ENCODE measurements at regions not wholly inside any gene's neighbourhood (a gene's known extent, or its start where the extent isn't known, plus 50 kb on each side); places are given as distances from the start of the nearest gene placed in this dataset.
A peak's percentile ranks its signal among the peaks of the same experiment; 100 is the strongest.

GRCh38 chr10:37710831-37711616 lies 146.4 kb downstream of the ZNF248 start:
- Histone ChIP-seq H3K4me3 (no peak overlapping the region), H3K27ac (no peak overlapping the region), H3K36me3 (no peaks in the 10 kb centered on the region), H3K27me3 (no peaks in the 10 kb centered on the region), H3K4me1 (no peaks in the 10 kb centered on the region), H3K9me3 (peaks cover 0 to 4% (median 0%) of the 10 kb centered on the region in 4 donors)
- TF ChIP-seq EP300 (IDR thresholded peaks at IDR 0.05), result no peak
- no peak for TF ChIP-seq POLR2A (IDR thresholded peaks at IDR 0.05)
- TF ChIP-seq POLR2AphosphoS5 (IDR thresholded peaks at IDR 0.05), result no peak
- ATAC-seq (ENCODE audit: low FRiP score in 2 of 2) (peak in 1 of 2 donors; percentile 22), DNase-seq (no peak)
- 75 to 93% methylated on average over 2 to 4 of the region's 7 CpGs for WGBS, 2 donors

DNA sequence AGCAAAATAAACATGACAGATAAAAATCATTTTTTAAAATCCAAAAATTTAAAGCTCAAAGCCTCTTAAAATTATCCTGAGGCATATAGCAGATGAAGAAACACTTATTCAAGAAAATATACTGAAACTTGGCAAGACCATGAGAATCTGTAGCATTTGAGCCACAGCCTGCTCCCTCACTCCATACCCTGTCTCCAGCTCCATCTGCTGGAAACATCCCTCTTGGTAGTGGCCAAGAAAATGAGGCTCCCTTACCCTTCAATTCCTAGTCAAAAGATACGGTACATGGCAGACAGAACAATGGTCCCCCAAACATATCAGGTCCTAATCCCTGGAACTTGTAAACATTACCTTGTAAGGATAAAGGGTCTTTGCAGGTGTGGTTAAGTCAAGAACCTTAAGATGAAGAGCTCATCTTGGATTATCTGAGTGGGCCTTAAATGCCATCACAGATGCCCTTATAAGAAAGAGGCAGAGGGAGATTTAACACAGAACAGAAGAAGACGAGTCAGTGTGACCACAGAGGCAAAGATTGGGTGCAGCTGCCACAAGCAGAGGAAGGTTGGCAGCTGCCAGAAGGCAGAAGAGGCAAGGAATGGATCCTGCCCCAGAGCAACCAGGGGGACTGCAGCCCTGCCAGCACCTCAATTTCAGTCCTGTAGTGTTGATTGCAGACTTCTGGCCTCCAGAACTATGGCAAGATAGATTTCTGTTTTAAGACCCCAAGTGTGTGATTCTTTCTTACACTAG lies 149.4 kb downstream of the ZNF248 start:
- ATAC-seq (ENCODE audit: low FRiP score in 2 of 2) (no peak), DNase-seq (no peak)
- TF ChIP-seq POLR2A (IDR thresholded peaks at IDR 0.05) (no peak), POLR2AphosphoS5 (IDR thresholded peaks at IDR 0.05) (no peak), CTCF (IDR thresholded peaks at IDR 0.05) (no peak), EP300 (IDR thresholded peaks at IDR 0.05) (no peak)
- Histone ChIP-seq H3K27ac (no peak overlapping the region), H3K4me1 (no peaks in the 10 kb centered on the region), H3K27me3 (no peaks in the 10 kb centered on the region), H3K36me3 (no peaks in the 10 kb centered on the region), H3K9me3 (peaks cover 0 to 10% (median 0%) of the 10 kb centered on the region in 4 donors), H3K4me3 (no peak overlapping the region)
- 52 to 66% methylated on average over 2 of the region's 2 CpGs for WGBS, 2 donors

DNA sequence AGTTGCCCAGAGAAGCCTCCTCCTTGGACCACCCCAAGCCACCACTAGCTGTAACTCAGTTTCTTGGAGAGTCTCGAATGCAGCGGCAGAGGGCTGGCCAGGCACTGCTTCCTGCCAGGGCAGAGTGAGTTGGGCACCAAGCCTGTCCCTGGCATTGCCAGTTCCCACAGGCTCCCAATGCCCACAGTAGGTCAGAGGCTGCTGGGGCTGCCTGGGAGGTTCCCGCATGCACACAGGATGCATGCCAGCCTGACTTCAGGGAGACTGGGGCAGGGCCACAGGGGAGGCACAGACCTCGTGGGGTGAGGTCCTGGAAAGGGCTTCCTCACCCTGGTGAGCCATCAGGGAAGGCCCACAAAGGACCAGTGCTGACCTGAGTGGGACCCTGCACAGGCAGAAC lies 152.8 kb downstream of the ZNF248 start:
- DNase-seq, result peak in 1 of 2 donors; percentile 41

DNA sequence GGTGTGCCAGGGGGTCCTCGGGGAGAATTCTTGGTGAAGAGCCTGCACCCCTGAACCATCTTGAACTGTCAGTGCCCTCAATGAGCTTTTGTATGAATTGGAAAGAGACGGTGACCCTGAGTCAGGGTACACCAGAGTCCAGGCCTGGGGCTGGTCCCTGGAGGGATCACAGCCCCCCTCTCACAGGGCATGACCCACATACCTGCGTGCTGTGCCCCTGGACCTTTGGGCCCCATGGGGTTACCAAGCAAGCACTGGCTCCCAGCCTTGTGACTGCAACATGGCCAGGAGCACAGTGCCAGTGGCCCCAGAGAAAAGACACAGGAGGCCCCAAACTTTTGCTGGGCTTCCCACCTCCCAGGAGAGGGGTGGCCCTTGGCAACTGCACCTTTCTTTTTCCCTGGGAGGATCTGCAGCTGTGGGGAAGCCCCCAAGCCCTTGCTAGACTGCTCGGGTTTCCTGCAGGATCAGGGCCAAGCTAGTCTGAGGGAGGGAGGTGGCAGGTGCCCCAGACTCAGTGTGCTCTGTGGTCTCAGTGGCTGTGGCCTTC lies 153.5 kb downstream of the ZNF248 start:
- no peak for DNase-seq
- Histone ChIP-seq H3K27ac (no peak overlapping the region), H3K27me3 (no peaks in the 10 kb centered on the region), H3K36me3 (no peaks in the 10 kb centered on the region), H3K9me3 (peaks cover 0 to 6% (median 0%) of the 10 kb centered on the region in 4 donors), H3K4me3 (no peak overlapping the region), H3K4me1 (no peaks in the 10 kb centered on the region)
- WGBS, 2 donors, result 71 to 87% methylated on average over 1 to 4 of the region's 4 CpGs
- TF ChIP-seq CTCF (IDR thresholded peaks at IDR 0.05) (no peak), EP300 (IDR thresholded peaks at IDR 0.05) (no peak), POLR2AphosphoS5 (IDR thresholded peaks at IDR 0.05) (no peak), POLR2A (IDR thresholded peaks at IDR 0.05) (no peak)
- no peak for ATAC-seq (ENCODE audit: low FRiP score in 2 of 2)

More for the DNA sequence above, 152.8 kb downstream of the ZNF248 start:
- Histone ChIP-seq H3K27ac (no peak overlapping the region), H3K9me3 (peaks cover 0 to 6% (median 0%) of the 10 kb centered on the region in 4 donors), H3K4me3 (no peak overlapping the region), H3K4me1 (no peaks in the 10 kb centered on the region), H3K27me3 (no peaks in the 10 kb centered on the region), H3K36me3 (no peaks in the 10 kb centered on the region)
- 40 to 70% methylated on average over 1 to 4 of the region's 4 CpGs for WGBS, 2 donors
- TF ChIP-seq POLR2AphosphoS5 (IDR thresholded peaks at IDR 0.05) (no peak), POLR2A (IDR thresholded peaks at IDR 0.05) (no peak), EP300 (IDR thresholded peaks at IDR 0.05) (no peak), CTCF (IDR thresholded peaks at IDR 0.05) (no peak)
- no peak for ATAC-seq (ENCODE audit: low FRiP score in 2 of 2)

- no peak for ATAC-seq (ENCODE audit: low FRiP score in 2 of 2)
- H3K27me3 ChIP-seq, result no peaks in the 10 kb centered on the region
- no peak overlapping the region for H3K4me3 ChIP-seq
- H3K27ac ChIP-seq, result no peak overlapping the region
- peaks cover 0 to 6% (median 0%) of the 10 kb centered on the region in 4 donors for H3K9me3 ChIP-seq
- TF ChIP-seq POLR2AphosphoS5 (IDR thresholded peaks at IDR 0.05) (no peak), CTCF (IDR thresholded peaks at IDR 0.05) (no peak), POLR2A (IDR thresholded peaks at IDR 0.05) (no peak), EP300 (IDR thresholded peaks at IDR 0.05) (no peak)
- no peak for DNase-seq
- WGBS, 2 donors, result 74 to 78% methylated on average over 4 of the region's 4 CpGs
- no peaks in the 10 kb centered on the region for H3K4me1 ChIP-seq
- no peaks in the 10 kb centered on the region for H3K36me3 ChIP-seq
Observed at GRCh38 chr10:37703114-37703513, 154.3 kb downstream of the ZNF248 start.
